Tibial artery (tissue), 4 donors: ENCODE measurements at regions not wholly inside any gene's neighbourhood (a gene's known extent, or its start where the extent isn't known, plus 50 kb on each side); places are given as distances from the start of the nearest gene placed in this dataset.
"Not testable (repeated sequence)": the region's sequence is repeated elsewhere in the genome, so short reads cannot be mapped to it uniquely, and the experiment has no call there.

ENCODE experiments used
- DNase-seq, 2 donors: peaks; one replicate each; pipeline ENCODE4 v3.0.0-alpha.2; 2019
- H3K27ac ChIP-seq, 2 donors: fragments of 200-600 bp; sonication (generic) in 1 of 2; 1 replicate in 1 of 2; 2 replicates in 1 of 2; pipeline ENCODE4 v1.5.1; 2018 to 2019; ENCODE audit warnings: mild to moderate bottlenecking in 1 of 2
- H3K27me3 ChIP-seq, 2 donors: fragments of 200-600 bp; sonication (generic) in 1 of 2; one replicate each; pipeline versions ENCODE4 v1.5.1 to v1.6.0; 2016 to 2019
- H3K36me3 ChIP-seq, 3 donors: fragments of 200-600 bp; sonication (generic) in 2 of 3; one replicate each; pipeline ENCODE4 v1.5.1; 2016 to 2019; ENCODE audit warnings: mild to moderate bottlenecking in 2 of 3
- H3K4me1 ChIP-seq, 4 donors: fragments of 200-600 bp; sonication (generic) in 2 of 4; 1 replicate in 3 of 4; 2 replicates in 1 of 4; pipeline ENCODE4 v1.5.1; 2016 to 2019
- H3K4me3 ChIP-seq, 2 donors: fragments of 200-600 bp; sonication (generic) in 1 of 2; 1 replicate in 1 of 2; 2 replicates in 1 of 2; pipeline ENCODE4 v1.5.1; 2018 to 2019; ENCODE audit warnings: mild to moderate bottlenecking in 2 of 2
- H3K9me3 ChIP-seq, 3 donors: fragments of 200-600 bp; sonication (generic) in 1 of 3; one replicate each; pipeline ENCODE4 v1.5.1; 2016 to 2019
- intact Hi-C: fragments of 100-400 bp; cut with DNase I; formaldehyde crosslinking; loops from one replicate; pipeline ENCODE4 v1.15.0; 2023; ENCODE audit warnings: low total_unique reads
- TF ChIP-seq, protein P1 (sequence below), 2 experiments: fragments of 200-600 bp in 1 of 2; fragments of 450-650 bp in 1 of 2; IDR thresholded peaks; one replicate each; pipeline ENCODE4 v1.5.1; 2017 to 2019; ENCODE audit warnings: antibody characterized with exemption in 2 of 2, mild to moderate bottlenecking in 1 of 2, moderate library complexity in 1 of 2

DNA sequence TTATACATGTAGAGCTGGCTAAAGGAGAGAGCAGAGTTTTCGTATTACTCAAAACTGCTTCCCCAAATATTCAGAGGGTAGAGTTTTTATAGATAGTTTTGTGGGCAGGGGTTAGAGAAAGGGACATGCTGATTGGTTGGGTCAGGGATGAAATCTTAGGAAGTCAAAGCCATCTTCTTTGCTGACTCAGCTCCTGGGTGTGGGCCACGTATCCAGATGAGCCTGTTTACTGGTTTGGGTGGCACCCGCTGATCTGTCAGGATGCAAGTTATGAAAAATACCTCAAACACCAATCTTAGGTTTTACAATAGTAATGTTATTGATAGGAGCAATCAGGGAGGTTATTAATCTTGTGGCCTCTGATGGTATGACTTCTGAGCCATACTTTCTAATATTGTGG lies 164.0 kb upstream of the NPAP1 start:
- H3K36me3 ChIP-seq, H3K27me3 ChIP-seq, H3K9me3 ChIP-seq, DNase-seq, H3K4me3 ChIP-seq, intact Hi-C loops, H3K4me1 ChIP-seq, H3K27ac ChIP-seq: not testable (repeated sequence)

DNA sequence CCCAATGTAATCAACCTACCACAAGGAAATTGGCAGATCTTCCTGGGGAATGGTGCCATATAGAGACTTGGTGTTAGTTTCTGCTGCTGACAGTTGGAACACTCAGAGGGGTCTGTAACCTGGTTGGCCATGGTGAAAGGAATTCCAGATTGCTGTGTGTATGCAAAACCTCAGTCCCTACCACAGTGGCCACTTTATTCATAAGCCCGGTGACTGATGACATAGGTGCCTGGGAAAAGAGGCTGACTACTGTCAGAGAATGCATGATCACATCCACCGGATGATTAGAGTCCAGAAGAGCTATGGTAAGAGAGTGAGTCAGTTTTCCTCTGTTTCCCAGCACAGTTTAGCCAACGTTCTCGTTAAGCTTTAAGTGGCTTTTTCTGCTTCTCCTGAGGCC lies 156.8 kb upstream of the NPAP1 start:
- H3K27ac ChIP-seq, H3K4me1 ChIP-seq, intact Hi-C loops, DNase-seq, H3K4me3 ChIP-seq, H3K9me3 ChIP-seq, H3K36me3 ChIP-seq, H3K27me3 ChIP-seq: not testable (repeated sequence)

DNA sequence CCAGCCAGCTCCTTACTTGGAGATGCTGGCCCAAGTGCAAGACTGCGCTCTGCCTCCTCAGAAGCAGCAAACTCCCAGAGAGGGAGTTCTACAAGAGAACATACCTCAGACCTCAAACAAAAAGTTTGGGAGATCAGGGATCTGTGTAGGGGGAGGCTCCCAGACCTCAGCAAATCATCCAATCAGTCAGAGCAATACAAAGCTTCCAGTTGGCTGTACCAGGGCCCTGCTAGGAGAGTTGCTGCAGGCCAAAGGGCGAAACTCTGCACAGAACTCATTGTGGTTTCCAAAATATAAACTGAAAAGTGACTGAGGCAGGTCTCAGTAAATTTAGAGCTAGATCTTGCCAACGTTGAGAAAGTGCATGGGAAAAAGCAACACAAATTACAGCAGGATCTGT lies 144.3 kb upstream of the NPAP1 start:
- H3K27me3 ChIP-seq, H3K36me3 ChIP-seq, H3K27ac ChIP-seq, H3K4me3 ChIP-seq, H3K9me3 ChIP-seq, intact Hi-C loops, DNase-seq, H3K4me1 ChIP-seq: not testable (repeated sequence)

DNA sequence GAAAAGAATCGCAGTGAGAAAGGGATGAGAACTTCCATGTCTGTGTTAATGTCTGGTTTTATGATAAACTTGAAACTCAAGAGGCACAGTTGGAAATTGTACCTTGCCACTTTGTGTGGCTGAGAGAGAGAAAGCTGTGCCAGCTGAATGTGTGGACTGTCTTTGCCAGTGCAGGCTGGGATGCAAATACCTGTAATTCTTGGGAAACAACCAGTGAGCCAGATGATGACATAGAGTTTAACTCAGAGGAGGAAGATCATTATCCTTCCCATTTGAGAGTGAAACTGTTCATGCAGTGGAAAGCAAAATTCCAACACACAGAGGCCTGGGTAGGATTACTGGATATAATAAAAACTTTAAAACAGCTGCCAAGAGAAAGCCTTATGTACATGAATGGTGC lies 141.5 kb upstream of the NPAP1 start:
- H3K4me3 ChIP-seq, H3K27me3 ChIP-seq, H3K4me1 ChIP-seq, intact Hi-C loops, H3K27ac ChIP-seq, H3K36me3 ChIP-seq, H3K9me3 ChIP-seq, DNase-seq: not testable (repeated sequence)

DNA sequence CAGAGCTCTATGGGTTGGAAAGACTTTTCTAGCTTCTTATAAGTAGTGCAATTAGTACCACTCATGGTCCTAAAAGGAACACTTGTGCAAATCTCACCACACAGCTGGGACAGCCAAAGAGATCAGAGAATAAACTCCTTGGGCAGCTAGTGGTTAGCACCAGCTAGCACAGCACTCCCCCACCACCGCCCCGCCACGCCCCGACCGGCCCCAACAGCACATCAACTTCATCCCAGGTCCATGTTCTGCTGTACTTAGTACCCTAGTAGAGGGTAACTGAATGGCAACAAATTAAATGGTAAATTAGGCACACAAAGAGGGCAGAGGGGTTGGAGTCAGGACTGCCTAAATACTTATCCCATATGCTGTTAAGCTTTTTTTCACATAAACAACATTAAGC lies 118.3 kb upstream of the NPAP1 start:
- DNase-seq, H3K27me3 ChIP-seq, H3K4me1 ChIP-seq, intact Hi-C loops, H3K27ac ChIP-seq, H3K36me3 ChIP-seq, H3K9me3 ChIP-seq, H3K4me3 ChIP-seq: not testable (repeated sequence)

DNA sequence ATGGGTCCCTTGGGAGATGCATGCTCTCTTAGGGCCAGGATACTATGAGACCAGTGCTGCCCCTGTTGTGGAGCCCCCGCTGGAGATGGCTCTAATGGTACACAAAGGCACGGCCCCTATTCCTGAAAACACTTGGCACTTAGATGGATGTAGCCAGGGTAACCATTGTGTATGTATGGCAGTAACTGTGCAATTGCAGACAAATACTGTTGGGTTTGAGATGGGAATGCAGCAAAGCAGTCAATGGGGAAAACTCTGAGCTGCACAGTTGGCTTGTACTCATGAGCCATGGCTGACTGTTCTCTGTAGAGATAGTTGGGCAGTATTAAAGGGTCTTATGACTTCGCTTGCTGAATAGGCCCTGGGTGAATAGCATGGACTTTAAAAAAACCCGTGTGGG lies 67.9 kb upstream of the NPAP1 start:
- intact Hi-C loops = no loop called here
- H3K36me3 ChIP-seq = no peaks in the 10 kb centered on the region
- TF ChIP-seq, protein P1, sequence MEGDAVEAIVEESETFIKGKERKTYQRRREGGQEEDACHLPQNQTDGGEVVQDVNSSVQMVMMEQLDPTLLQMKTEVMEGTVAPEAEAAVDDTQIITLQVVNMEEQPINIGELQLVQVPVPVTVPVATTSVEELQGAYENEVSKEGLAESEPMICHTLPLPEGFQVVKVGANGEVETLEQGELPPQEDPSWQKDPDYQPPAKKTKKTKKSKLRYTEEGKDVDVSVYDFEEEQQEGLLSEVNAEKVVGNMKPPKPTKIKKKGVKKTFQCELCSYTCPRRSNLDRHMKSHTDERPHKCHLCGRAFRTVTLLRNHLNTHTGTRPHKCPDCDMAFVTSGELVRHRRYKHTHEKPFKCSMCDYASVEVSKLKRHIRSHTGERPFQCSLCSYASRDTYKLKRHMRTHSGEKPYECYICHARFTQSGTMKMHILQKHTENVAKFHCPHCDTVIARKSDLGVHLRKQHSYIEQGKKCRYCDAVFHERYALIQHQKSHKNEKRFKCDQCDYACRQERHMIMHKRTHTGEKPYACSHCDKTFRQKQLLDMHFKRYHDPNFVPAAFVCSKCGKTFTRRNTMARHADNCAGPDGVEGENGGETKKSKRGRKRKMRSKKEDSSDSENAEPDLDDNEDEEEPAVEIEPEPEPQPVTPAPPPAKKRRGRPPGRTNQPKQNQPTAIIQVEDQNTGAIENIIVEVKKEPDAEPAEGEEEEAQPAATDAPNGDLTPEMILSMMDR (IDR thresholded peaks at IDR 0.05) = no peak
- no peaks in the 10 kb centered on the region for H3K9me3 ChIP-seq
- no peak overlapping the region for H3K4me3 ChIP-seq
- no peaks in the 10 kb centered on the region for H3K27me3 ChIP-seq
- H3K27ac ChIP-seq = no peak overlapping the region
- no peak for DNase-seq
- H3K4me1 ChIP-seq = no peaks in the 10 kb centered on the region

DNA sequence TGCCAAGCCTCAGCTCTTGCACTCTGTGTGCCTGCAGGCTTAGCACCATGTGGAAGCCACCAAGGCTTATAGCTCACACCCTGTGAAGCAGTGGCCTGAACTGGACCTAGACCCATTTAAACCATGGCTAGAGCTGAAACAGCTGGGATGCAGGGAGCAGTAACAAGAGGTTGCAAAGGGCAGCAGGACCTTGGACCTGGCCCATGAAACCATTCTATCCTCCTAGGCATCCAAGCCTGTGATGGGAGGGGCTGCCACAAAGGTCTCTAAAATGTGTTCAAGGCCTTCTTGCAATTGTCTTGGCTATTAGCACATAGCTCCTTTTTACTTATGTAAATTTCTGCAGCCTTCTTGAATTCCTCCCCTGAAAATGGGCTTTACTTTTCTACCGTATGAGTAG lies 57.9 kb upstream of the NPAP1 start:
- Histone ChIP-seq H3K4me3 (no peak overlapping the region), H3K27me3 (no peaks in the 10 kb centered on the region), H3K4me1 (no peaks in the 10 kb centered on the region), H3K36me3 (no peaks in the 10 kb centered on the region), H3K27ac (no peak overlapping the region), H3K9me3 (peaks cover 0 to 11% (median 0%) of the 10 kb centered on the region in 3 donors)
- intact Hi-C loops = no loop called here
- DNase-seq = no peak
- TF ChIP-seq, protein P1 (IDR thresholded peaks at IDR 0.05) = no peak

DNA sequence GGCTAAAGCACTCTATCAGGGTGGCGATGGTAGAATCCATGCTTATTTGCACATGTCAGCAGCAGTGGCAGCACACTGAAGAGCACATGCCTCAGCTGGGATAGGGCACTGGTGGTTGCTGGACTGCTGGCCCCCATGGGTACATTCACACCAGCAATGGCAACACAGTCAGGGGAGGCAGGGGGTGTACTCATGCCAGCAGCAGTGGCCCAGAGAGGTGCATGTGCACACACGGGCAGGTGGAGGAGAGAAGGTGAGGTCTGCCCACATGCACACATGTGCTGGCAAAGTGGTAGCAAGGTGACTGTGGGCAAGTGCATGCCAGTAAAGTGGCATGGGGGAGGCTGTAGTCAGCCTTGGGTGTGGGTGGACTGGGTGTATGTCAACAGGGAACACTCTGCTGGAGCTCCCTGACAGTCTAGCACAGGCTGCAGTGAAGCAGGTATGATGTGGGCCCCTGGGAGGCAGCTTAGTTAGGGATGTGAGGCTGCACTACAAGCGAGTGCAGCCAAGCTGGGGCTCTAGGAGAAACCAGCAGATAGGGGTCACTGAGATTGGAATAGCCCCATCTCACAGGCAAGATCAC lies 53.9 kb upstream of the NPAP1 start:
- no peaks in the 10 kb centered on the region for H3K27me3 ChIP-seq
- no peak overlapping the region for H3K4me3 ChIP-seq
- DNase-seq = no peak
- intact Hi-C loops = no loop called here
- TF ChIP-seq, protein P1 (IDR thresholded peaks at IDR 0.05) = no peak
- H3K4me1 ChIP-seq = no peaks in the 10 kb centered on the region
- H3K36me3 ChIP-seq = no peaks in the 10 kb centered on the region
- H3K27ac ChIP-seq = no peak overlapping the region
- H3K9me3 ChIP-seq = peaks cover 0 to 11% (median 0%) of the 10 kb centered on the region in 3 donors
